CD4-positive, alpha-beta T cell (primary cell): ENCODE measurements at regions not wholly inside any gene's neighbourhood (a gene's known extent, or its start where the extent isn't known, plus 50 kb on each side); places are given as distances from the start of the nearest gene placed in this dataset.

Experiments
- ATAC-seq: fragments of 200-7000 bp; cut with Tn5 transposase; one replicate; pipeline ENCODE4 v1.10.0; 2022; ENCODE audit warnings: mild to moderate bottlenecking; ENCODE audit not compliant: poor library complexity
- CTCF ChIA-PET: fragments of 350-600 bp; sonication (Branson Sonifier 250); formaldehyde crosslinking; loops from one replicate; lab custom pipeline; 2021; ENCODE audit warnings: antibody characterized with exemption, inconsistent platforms; lab: Charles Lee
- POLR2A ChIA-PET: fragments of 350-600 bp; sonication (Branson Sonifier 250); formaldehyde crosslinking; loops from one replicate; lab custom pipeline; 2021; ENCODE audit warnings: antibody characterized with exemption, inconsistent platforms; lab: Charles Lee
- DNase-seq, 14 experiments: peaks; one replicate each; pipeline ENCODE4 v3.0.0-alpha.2; 2013 to 2020; ENCODE audit warnings: mixed read lengths in 2 of 14
- H3K27ac ChIP-seq, 2 donors: one replicate each; pipeline versions ENCODE4 v1.5.1 to v1.7.0; 2013; ENCODE audit warnings: low read length in 2 of 2, low read depth in 1 of 2, mild to moderate bottlenecking in 1 of 2
- H3K27me3 ChIP-seq, 2 experiments: 1 replicate in 1 of 2; 2 replicates in 1 of 2; pipeline versions ENCODE4 v1.6.1 to v1.7.0; 2013; ENCODE audit warnings: low read length in 2 of 2, control low read depth in 1 of 2, mild to moderate bottlenecking in 1 of 2, moderate library complexity in 1 of 2; ENCODE audit not compliant: insufficient read depth in 2 of 2, control insufficient read depth in 1 of 2
- H3K36me3 ChIP-seq: one replicate; pipeline ENCODE4 v1.6.1; 2013; ENCODE audit warnings: low read length, control low read depth; ENCODE audit not compliant: insufficient read depth
- H3K4me1 ChIP-seq: one replicate; pipeline ENCODE4 v1.6.1; 2013; ENCODE audit warnings: low read length, control low read depth; ENCODE audit not compliant: insufficient read depth
- H3K4me3 ChIP-seq: one replicate; pipeline ENCODE4 v1.5.1; 2013; ENCODE audit warnings: mild to moderate bottlenecking, low read length, moderate library complexity
- H3K9me3 ChIP-seq, 2 experiments: 1 replicate in 1 of 2; 2 replicates in 1 of 2; pipeline versions ENCODE4 v1.6.1 to v1.7.0; 2013; ENCODE audit warnings: low read length in 2 of 2, mild to moderate bottlenecking in 2 of 2, control low read depth in 1 of 2, moderate library complexity in 1 of 2; ENCODE audit not compliant: control insufficient read depth in 1 of 2, insufficient read depth in 1 of 2
- H3K27ac Mint-ChIP-seq: one replicate; pipeline ENCODE4 v1.8.0; 2020; ENCODE audit warnings: mixed read lengths
- H3K27me3 Mint-ChIP-seq: one replicate; pipeline ENCODE4 v1.8.0; 2021; ENCODE audit warnings: mixed read lengths
- H3K36me3 Mint-ChIP-seq: one replicate; pipeline ENCODE4 v1.8.0; 2021; ENCODE audit warnings: low read depth, mixed read lengths
- H3K4me1 Mint-ChIP-seq: one replicate; pipeline ENCODE4 v1.8.0; 2021; ENCODE audit warnings: low read depth, mixed read lengths
- H3K4me3 Mint-ChIP-seq: one replicate; pipeline ENCODE4 v1.8.0; 2020; ENCODE audit warnings: mild to moderate bottlenecking, mixed read lengths
- H3K9me3 Mint-ChIP-seq: one replicate; pipeline ENCODE4 v1.8.0; 2020; ENCODE audit warnings: mixed read lengths
- intact Hi-C, 2 experiments: fragments of 100-400 bp; cut with DNase I in 1 of 2; cut with micrococcal nuclease in 1 of 2; formaldehyde crosslinking; loops; one replicate each; pipeline versions ENCODE4 v1.15.1 to v1.9.0; 2023 to 2025; cut with DNase I, micrococcal nuclease
- TF ChIP-seq, protein P1 (sequence below): fragments of 200-600 bp; IDR thresholded peaks from one replicate; pipeline ENCODE4 v1.8.0; 2022; ENCODE audit warnings: antibody characterized with exemption, mild to moderate bottlenecking

DNA sequence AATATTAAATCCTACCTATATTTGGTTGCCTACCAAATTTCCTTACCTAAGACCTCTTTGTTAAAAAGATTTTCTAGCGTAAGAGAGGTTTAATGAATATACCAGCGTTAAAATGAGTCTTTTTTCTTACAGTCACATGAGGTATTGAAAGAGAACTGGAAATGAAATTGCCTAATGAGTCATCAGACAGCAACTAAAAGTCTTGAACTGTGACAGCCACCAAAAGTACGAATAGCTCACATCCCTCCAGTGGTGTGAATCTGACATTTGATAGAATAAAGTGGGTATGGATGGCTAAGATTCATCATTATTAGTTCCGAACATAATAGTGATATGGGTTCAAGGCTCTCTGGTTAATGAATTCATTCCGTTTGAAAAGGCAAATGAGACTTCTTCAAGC lies 1297.3 kb downstream of the AACS start:
- Mint-ChIP-seq H3K9me3 (peaks cover 5% of the 10 kb centered on the region), H3K27me3 (no peaks in the 10 kb centered on the region), H3K4me3 (no peak overlapping the region), H3K36me3 (no peaks in the 10 kb centered on the region), H3K4me1 (no peaks in the 10 kb centered on the region), H3K27ac (no peak overlapping the region)
- ChIA-PET POLR2A (no interaction called here), CTCF (no interaction called here)
- Histone ChIP-seq H3K4me1 (no peaks in the 10 kb centered on the region), H3K9me3 (no peaks in the 10 kb centered on the region), H3K27ac (no peak overlapping the region), H3K27me3 (no peaks in the 10 kb centered on the region), H3K36me3 (no peaks in the 10 kb centered on the region), H3K4me3 (no peak overlapping the region)
- ATAC-seq (no peak), DNase-seq (no peak)
- intact Hi-C loops: no loop called here
- TF ChIP-seq, protein P1, sequence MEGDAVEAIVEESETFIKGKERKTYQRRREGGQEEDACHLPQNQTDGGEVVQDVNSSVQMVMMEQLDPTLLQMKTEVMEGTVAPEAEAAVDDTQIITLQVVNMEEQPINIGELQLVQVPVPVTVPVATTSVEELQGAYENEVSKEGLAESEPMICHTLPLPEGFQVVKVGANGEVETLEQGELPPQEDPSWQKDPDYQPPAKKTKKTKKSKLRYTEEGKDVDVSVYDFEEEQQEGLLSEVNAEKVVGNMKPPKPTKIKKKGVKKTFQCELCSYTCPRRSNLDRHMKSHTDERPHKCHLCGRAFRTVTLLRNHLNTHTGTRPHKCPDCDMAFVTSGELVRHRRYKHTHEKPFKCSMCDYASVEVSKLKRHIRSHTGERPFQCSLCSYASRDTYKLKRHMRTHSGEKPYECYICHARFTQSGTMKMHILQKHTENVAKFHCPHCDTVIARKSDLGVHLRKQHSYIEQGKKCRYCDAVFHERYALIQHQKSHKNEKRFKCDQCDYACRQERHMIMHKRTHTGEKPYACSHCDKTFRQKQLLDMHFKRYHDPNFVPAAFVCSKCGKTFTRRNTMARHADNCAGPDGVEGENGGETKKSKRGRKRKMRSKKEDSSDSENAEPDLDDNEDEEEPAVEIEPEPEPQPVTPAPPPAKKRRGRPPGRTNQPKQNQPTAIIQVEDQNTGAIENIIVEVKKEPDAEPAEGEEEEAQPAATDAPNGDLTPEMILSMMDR: no peak

- Histone ChIP-seq H3K27ac (no peak overlapping the region), H3K4me3 (no peak overlapping the region), H3K9me3 (no peaks in the 10 kb centered on the region), H3K4me1 (no peaks in the 10 kb centered on the region), H3K36me3 (no peaks in the 10 kb centered on the region), H3K27me3 (no peaks in the 10 kb centered on the region)
- no peak overlapping the region for H3K4me3 Mint-ChIP-seq
- TF ChIP-seq, protein P1: no peak
- H3K27ac Mint-ChIP-seq: no peak overlapping the region
- H3K9me3 Mint-ChIP-seq: peaks cover 5% of the 10 kb centered on the region
- H3K36me3 Mint-ChIP-seq: no peaks in the 10 kb centered on the region
- ChIA-PET POLR2A (interaction anchor here (0.7 kb wide), 1 partner anchor 22 kb away, joined by 3 read pairs; no protein-coding TSS in a partner anchor), CTCF (no interaction called here)
- H3K27me3 Mint-ChIP-seq: no peaks in the 10 kb centered on the region
- ATAC-seq (no peak), DNase-seq (no peak)
- intact Hi-C loops: no loop called here
- no peaks in the 10 kb centered on the region for H3K4me1 Mint-ChIP-seq
These were observed 1297.7 kb downstream of the AACS start for GRCh38 chr12:126362964-126363363.

- POLR2A ChIA-PET: interaction anchor here (0.6 kb wide), 1 partner anchor 10 kb away, joined by 3 read pairs; no protein-coding TSS in a partner anchor
- Histone ChIP-seq H3K27me3 (no peaks in the 10 kb centered on the region), H3K36me3 (no peaks in the 10 kb centered on the region), H3K9me3 (no peaks in the 10 kb centered on the region), H3K27ac (no peak overlapping the region), H3K4me1 (no peaks in the 10 kb centered on the region), H3K4me3 (no peak overlapping the region)
- DNase-seq (no peak), ATAC-seq (no peak)
- Mint-ChIP-seq H3K4me3 (no peak overlapping the region), H3K4me1 (no peaks in the 10 kb centered on the region), H3K36me3 (no peaks in the 10 kb centered on the region), H3K27me3 (no peaks in the 10 kb centered on the region), H3K27ac (no peak overlapping the region), H3K9me3 (peaks cover 2% of the 10 kb centered on the region)
- intact Hi-C loops: no loop called here
- CTCF ChIA-PET: no interaction called here
- TF ChIP-seq, protein P1: no peak
These were observed 1304.5 kb downstream of the AACS start for GRCh38 chr12:126369487-126370463.
